A172 (cell line): ENCODE measurements at regions not wholly inside any gene's neighbourhood (a gene's known extent, or its start where the extent isn't known, plus 50 kb on each side); places are given as distances from the start of the nearest gene placed in this dataset.

Experiments
- DNase-seq: peaks from one replicate; pipeline ENCODE4 v3.0.0-alpha.2; 2015; ENCODE audit warnings: low spot score

- DNase-seq = no peak
Observed at GRCh38 chr4:3705236-3705987, 60.8 kb upstream of the ADRA2C start.

GRCh38 chr4:3704669-3705068 lies 61.5 kb upstream of the ADRA2C start:
- DNase-seq = no peak

DNA sequence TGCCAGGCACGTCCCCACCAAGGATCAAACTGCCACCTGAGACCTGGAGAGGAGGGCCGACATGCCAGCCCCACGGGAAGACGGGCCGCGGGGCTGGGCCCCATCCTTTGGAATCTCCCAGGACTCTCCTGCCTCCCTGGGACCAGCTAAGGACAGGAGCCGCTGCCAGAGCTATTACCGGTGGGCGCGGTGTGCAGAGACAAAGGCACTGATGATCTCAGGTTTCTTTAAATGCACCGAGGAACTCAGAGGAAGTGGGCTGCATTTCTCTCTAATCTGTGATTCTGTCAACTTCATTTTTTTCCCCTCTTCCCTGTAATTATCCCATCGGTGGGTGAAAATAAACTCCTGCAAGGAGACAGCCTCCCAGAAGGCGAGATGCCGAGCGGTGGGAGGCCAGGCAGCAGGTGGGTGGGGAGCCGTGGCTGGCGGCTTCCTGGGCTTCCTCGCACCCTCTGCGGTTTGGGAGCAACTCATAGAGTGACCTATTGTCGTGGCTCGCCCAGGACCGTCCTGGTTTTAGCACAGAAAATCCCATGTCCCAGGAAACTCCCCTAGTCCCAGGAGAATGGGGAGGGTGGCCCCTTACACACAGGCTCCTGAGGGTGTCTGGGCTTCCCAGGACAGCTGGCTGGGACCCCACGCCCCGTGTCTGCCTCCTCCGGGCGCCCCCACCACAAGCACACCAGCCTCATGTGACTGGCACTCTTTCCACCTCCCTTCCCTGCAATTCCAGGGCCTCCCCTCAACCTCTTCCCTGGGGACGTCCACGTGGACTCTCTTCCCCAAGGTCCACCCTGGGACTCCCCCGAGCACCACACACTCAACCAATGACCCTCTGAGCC lies 62.3 kb upstream of the ADRA2C start:
- peak; percentile 18 for DNase-seq

- no peak for DNase-seq
Observed at GRCh38 chr4:3703343-3703676, 62.9 kb upstream of the ADRA2C start.

GRCh38 chr4:3702561-3703221 lies 63.5 kb upstream of the ADRA2C start:
- DNase-seq = no peak

GRCh38 chr4:3701736-3702560 lies 64.2 kb upstream of the ADRA2C start:
- DNase-seq = no peak

DNA sequence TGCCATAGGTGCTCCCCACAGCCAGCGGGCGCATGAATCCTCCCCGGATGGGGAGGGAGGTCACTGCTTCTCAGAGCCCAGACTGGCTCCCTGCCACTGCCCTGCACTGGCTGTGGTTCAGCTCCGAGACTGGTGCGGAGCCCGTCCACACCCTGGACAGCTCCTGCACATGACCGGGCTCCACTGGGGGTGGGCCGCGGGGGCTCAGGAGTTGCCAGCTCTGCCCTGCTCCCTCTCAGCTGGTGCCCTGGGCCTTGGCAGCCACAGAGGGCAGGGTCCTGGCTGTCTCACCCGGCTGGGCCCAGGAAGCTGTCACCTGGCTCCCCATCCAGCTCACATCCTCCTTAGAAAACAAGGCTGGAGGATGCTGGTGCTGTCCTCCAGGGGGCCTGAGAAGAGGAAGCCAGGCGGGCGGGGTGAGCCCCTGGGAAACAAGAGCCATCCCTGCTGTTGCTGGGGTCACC lies 64.9 kb upstream of the ADRA2C start:
- no peak for DNase-seq

- no peak for DNase-seq
Observed at GRCh38 chr4:3700736-3701135, 65.4 kb upstream of the ADRA2C start.

GRCh38 chr4:3700223-3700622 lies 66.0 kb upstream of the ADRA2C start:
- DNase-seq = no peak

GRCh38 chr4:3699678-3700077 lies 66.5 kb upstream of the ADRA2C start:
- DNase-seq = no peak

DNA sequence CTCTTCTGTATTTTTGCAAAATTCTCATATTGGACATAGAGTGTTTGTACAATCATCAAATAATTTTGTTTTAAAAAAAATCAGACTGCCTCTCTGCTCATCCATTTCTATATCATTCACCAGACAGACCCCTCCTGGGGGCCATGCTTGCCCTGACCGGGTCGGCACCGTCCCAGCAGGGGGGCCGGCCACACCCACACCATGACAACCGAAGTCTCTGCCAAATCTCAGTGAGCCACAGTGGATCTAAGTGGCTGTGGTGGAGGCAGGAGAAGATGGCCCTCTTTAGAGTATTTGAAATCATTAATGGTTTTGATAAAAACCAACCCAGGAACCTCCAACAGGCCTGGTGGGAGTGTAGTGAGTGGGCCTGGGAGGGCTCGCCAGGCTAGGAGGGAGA lies 66.9 kb upstream of the ADRA2C start:
- DNase-seq = no peak

DNA sequence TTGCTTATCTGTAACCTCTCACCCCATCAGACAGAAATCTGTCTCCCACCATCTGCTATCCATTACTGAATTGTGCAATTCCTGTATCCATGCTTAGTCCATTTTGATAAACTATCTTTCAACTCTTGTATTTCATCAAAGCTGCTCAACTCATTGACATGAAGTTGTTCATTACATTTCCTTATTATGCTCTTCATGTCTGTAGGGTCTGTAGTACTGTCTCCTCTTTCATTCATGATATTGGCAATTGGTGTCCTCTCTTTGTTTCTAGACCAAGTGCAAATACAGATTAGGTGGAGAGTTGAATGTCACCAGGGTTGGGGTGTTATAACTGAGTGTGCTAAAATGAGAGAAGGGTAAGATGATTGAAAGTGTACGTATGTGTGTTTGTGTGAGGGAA lies 69.2 kb upstream of the ADRA2C start:
- no peak for DNase-seq

- no peak for DNase-seq
Observed at GRCh38 chr4:3690551-3691152, 75.5 kb upstream of the ADRA2C start.

GRCh38 chr4:3689576-3690550 lies 76.3 kb upstream of the ADRA2C start:
- DNase-seq = no peak

- DNase-seq = no peak
Observed at GRCh38 chr4:3689006-3689405, 77.2 kb upstream of the ADRA2C start.

DNA sequence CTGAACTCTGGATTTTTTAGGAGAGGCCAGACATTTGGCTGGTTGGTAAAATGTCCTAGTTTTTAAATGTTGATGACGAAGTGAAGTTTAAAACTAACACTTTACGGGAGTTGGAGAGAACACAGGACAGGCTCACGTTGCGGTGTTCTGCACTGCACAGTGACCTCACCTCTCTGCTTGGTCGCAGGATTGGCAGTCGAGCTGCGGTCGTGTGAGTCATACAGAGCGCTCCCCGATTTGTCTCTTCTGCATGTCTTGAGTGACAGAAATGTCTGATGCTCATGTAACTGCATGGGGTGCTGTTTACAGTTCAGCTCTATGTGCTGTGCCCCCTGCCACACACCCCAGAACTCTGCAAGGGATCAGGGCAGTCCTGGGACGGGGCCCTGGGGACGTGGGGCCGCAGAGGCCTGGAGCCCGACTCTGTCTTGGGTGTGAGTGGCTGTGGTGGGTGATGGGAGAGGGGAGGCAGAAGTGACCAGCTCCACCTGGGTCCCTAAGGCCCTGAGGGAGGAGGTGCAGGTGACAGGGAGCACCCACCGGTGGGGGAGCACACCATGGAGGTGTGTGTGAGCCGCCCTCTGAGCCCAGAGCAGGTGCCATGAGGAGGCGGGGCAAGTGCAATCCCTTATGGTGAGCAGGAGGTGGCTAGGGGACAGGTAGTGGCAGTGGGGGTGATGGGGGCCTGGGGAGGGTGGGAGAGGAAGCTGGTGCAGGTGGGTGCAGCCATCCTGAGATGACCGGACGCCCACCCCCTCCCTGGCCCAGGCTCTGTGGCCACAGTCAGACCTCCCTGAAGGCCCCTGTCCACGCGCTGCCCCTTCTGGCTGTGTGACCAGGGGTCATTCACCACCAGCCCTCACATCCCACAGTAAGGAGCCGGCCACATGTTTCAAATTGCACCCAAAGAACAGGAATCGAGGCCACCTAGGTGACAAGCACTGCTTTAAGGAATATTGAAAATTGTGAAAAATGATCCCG lies 77.9 kb upstream of the ADRA2C start:
- DNase-seq = peak; percentile 72

DNA sequence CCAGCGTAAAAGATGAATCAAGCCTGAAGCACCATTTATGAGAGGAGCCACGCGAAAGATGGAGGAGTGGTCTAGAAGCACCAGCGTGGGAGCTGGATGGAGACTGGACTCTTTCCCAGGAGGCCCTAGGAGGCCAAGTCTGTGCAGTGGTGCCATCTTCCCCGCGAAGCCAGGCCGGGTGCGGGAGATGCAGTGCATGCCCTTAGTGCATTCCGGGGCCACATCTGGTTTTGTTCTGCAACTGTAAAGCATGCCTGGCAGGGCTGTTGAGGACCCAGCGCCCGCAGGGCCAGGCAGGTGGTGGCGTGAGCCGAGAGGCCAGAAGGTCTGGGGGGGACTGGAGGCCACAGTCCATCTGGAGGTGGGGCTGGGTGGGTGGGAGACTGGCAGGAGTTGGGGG lies 78.6 kb upstream of the ADRA2C start:
- no peak for DNase-seq

DNA sequence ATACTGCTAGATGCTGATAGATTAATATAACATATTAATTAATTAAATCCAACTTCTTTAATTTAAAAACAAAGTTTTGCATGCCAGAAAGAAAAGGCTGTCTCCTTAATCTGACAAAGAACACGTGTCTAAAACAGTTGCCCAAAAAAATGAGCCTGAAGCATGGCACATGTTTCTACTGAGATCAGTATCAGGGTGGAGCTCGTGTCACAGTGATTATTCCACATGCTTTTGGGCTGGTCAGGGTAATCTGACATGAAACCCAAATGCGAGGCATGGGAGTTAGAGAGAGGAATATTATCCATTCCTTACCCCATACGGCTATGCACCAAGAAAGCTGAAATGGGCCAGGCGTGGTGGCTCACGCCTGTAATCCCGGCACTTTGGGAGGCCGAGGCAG lies 79.4 kb upstream of the ADRA2C start:
- DNase-seq = no peak

DNA sequence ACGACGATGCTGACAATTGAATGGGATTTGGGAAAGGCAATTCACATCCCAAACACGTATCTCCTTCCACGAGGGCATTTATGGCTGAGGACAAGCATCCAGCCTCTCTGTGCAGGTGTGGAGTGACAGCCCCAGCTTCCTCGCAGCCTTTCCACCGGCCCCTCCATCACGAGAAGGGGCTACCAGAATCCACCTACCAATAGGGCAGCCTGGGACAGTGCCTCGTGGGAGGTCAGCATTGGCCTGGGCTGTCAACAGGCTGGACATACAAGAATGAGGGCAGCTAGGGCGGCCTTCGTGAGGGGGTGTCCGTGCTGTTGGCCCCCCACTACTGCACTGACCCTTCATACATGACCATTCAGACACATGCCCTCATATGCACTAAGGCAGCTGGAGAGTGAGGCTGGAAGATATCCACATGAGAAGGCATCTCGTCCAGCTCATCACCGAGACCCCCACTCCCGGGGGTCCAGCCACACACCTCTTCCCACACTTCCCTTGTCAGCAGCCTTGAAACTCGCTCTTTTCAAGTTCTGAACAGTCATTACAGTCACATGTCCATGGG lies 81.0 kb upstream of the ADRA2C start:
- no peak for DNase-seq
